GM23338 (cell line): ENCODE measurements at regions not wholly inside any gene's neighbourhood (a gene's known extent, or its start where the extent isn't known, plus 50 kb on each side); places are given as distances from the start of the nearest gene placed in this dataset.

Source experiments
- ATAC-seq: fragments of 200-7000 bp; cut with Tn5 transposase; 3 replicates; pipeline ENCODE4 v1.9.1; 2020
- DNase-seq: peaks from one replicate; pipeline ENCODE4 v3.0.0-alpha.2; 2015; ENCODE audit warnings: low spot score
- H2AFZ ChIP-seq: fragments of 200-600 bp; sonication (generic); 2 replicates; pipeline ENCODE4 v1.8.0; 2016; ENCODE audit warnings: antibody characterized with exemption, mild to moderate bottlenecking, moderate library complexity
- H3F3A ChIP-seq: fragments of 200-600 bp; sonication (generic); replicated peaks from 2 replicates; pipeline ENCODE4 v1.8.0; 2017; ENCODE audit warnings: antibody characterized with exemption, mixed run types, low read depth
- H3K27ac ChIP-seq: fragments of 200-600 bp; sonication (generic); 2 replicates; pipeline ENCODE4 v1.6.1; 2016; ENCODE audit warnings: low read depth
- H3K27me3 ChIP-seq: fragments of 200-600 bp; sonication (generic); 2 replicates; pipeline ENCODE4 v1.8.0; 2016; ENCODE audit warnings: mild to moderate bottlenecking, mixed run types, moderate library complexity; ENCODE audit not compliant: insufficient read depth
- H3K36me3 ChIP-seq: fragments of 200-600 bp; sonication (generic); 2 replicates; pipeline ENCODE4 v1.8.0; 2016; ENCODE audit warnings: mild to moderate bottlenecking; ENCODE audit not compliant: insufficient read depth
- H3K4me1 ChIP-seq: fragments of 200-600 bp; sonication (generic); 2 replicates; pipeline ENCODE4 v1.8.0; 2016; ENCODE audit warnings: mild to moderate bottlenecking, moderate library complexity; ENCODE audit not compliant: insufficient read depth
- H3K4me2 ChIP-seq: fragments of 200-600 bp; sonication (generic); 2 replicates; pipeline ENCODE4 v1.7.1; 2017; ENCODE audit warnings: mixed run types
- H3K4me3 ChIP-seq: fragments of 200-600 bp; sonication (generic); 2 replicates; pipeline ENCODE4 v1.6.1; 2016; ENCODE audit warnings: mixed run types
- H3K79me2 ChIP-seq: fragments of 200-600 bp; sonication (generic); replicated peaks from 2 replicates; pipeline ENCODE4 v1.8.0; 2017; ENCODE audit warnings: mild to moderate bottlenecking; ENCODE audit not compliant: insufficient read depth
- H3K9me2 ChIP-seq: fragments of 200-600 bp; sonication (generic); 2 replicates; pipeline ENCODE4 v1.8.0; 2017; ENCODE audit not compliant: insufficient read depth
- H4K20me1 ChIP-seq: fragments of 200-600 bp; sonication (generic); replicated peaks from 2 replicates; pipeline ENCODE4 v1.8.0; 2017; ENCODE audit warnings: mild to moderate bottlenecking; ENCODE audit not compliant: insufficient read depth
- H3K27ac Mint-ChIP-seq: 2 replicates; pipeline ENCODE4 v1.8.0; 2020; ENCODE audit warnings: inconsistent platforms, mild to moderate bottlenecking, moderate library complexity, mixed read lengths
- H3K27me3 Mint-ChIP-seq: 3 replicates; pipeline ENCODE4 v1.8.0; 2022; ENCODE audit warnings: low read depth, mild to moderate bottlenecking, moderate library complexity, mixed read lengths, inconsistent platforms; ENCODE audit not compliant: insufficient read depth, poor library complexity
- H3K36me3 Mint-ChIP-seq: 3 replicates; pipeline ENCODE4 v1.8.0; 2021; ENCODE audit warnings: low read depth, mild to moderate bottlenecking, inconsistent platforms, moderate library complexity, mixed read lengths
- H3K4me1 Mint-ChIP-seq: 3 replicates; pipeline ENCODE4 v1.8.0; 2020; ENCODE audit warnings: mild to moderate bottlenecking, inconsistent platforms, mixed read lengths
- H3K4me3 Mint-ChIP-seq: 3 replicates; pipeline ENCODE4 v1.8.0; 2021; ENCODE audit warnings: moderate library complexity, mild to moderate bottlenecking, inconsistent platforms, mixed read lengths
- H3K9me3 Mint-ChIP-seq: 3 replicates; pipeline ENCODE4 v1.8.0; 2020; ENCODE audit warnings: moderate library complexity, mild to moderate bottlenecking, inconsistent platforms, mixed read lengths
- EZH2phosphoT487 ChIP-seq: fragments of 200-600 bp; sonication (generic); IDR thresholded peaks from one replicate; pipeline ENCODE4 v1.8.1; 2018; ENCODE audit warnings: antibody characterized with exemption; ENCODE audit not compliant: unreplicated experiment
- NANOG ChIP-seq: IDR thresholded peaks from 2 replicates; pipeline ENCODE4 v1.6.1; 2016; ENCODE audit warnings: antibody characterized with exemption, borderline replicate concordance
- POLR2AphosphoS5 ChIP-seq: IDR thresholded peaks from 2 replicates; pipeline ENCODE4 v1.6.1; 2016; ENCODE audit warnings: antibody characterized with exemption, low read depth
- ZNF114 ChIP-seq: fragments of 250-450 bp; sonication (Bioruptor Pico); IDR thresholded peaks from 2 replicates; pipeline ENCODE4 v1.5.0; 2020; ENCODE audit warnings: mild to moderate bottlenecking, moderate library complexity
- ZNF331 ChIP-seq: fragments of 250-450 bp; sonication (Bioruptor Pico); IDR thresholded peaks from 2 replicates; pipeline ENCODE4 v1.5.0; 2020; ENCODE audit warnings: low read depth, mild to moderate bottlenecking, moderate library complexity
- ZNF462 ChIP-seq: fragments of 250-450 bp; sonication (Bioruptor Pico); IDR thresholded peaks from 2 replicates; pipeline ENCODE4 v1.5.0; 2020; ENCODE audit warnings: mild to moderate bottlenecking, moderate library complexity
- TF ChIP-seq, protein P1 (sequence below), 2 experiments: fragments of 200-600 bp in 1 of 2; sonication (generic) in 1 of 2; conservative IDR thresholded peaks; 2 replicates each; pipeline versions ENCODE4 v1.5.1 to v1.6.1; 2016 to 2017; ENCODE audit warnings: antibody characterized with exemption in 2 of 2, low read depth in 2 of 2, mild to moderate bottlenecking in 2 of 2, moderate library complexity in 1 of 2
- TF ChIP-seq, protein P2 (sequence below): IDR thresholded peaks from 2 replicates; pipeline ENCODE4 v1.6.1; 2016; ENCODE audit warnings: antibody characterized with exemption

DNA sequence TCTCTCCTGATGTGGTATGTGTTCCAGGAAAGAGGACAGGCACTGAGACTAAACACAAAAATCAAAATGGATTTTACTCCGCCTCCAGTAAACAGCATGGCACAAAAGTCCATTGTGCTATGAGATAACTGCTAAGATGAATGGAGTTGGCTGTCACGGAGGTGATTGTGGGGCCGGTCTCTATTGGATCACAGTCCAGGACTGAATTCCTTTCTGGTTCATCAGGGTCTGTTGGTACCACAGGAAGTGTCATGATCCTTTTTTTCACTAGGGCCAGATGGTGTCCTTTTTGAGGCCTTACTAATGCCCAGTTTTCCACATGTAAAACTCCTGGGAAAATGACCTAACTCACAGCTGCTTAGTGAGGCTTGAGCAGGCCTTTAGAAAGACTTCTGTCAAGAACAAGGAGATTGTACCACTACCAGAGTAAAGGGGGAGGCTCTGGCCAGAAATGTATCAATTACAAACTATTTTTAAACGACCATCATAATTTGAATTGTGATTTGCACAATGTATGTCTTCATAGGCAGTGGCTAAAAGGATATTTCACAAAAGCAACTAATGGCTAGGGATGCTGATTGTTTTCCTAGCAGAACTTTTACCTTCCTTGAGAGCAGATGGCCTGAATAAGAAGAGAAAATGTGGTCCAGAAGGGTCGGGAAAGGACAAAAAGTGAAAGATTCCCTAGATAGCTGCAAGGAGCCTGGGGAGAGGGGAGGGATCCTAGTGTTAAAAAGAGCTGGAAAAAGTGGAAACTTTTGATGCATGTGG is 192.2 kb upstream of the POU3F2 start (continued):
- no peak for TF ChIP-seq ZNF462 (CRISPR knock-in tag)
- TF ChIP-seq EZH2phosphoT487, result no peak
- no peak for TF ChIP-seq ZNF114 (CRISPR knock-in tag)
- TF ChIP-seq POLR2AphosphoS5, result no peak
- TF ChIP-seq, protein P1, sequence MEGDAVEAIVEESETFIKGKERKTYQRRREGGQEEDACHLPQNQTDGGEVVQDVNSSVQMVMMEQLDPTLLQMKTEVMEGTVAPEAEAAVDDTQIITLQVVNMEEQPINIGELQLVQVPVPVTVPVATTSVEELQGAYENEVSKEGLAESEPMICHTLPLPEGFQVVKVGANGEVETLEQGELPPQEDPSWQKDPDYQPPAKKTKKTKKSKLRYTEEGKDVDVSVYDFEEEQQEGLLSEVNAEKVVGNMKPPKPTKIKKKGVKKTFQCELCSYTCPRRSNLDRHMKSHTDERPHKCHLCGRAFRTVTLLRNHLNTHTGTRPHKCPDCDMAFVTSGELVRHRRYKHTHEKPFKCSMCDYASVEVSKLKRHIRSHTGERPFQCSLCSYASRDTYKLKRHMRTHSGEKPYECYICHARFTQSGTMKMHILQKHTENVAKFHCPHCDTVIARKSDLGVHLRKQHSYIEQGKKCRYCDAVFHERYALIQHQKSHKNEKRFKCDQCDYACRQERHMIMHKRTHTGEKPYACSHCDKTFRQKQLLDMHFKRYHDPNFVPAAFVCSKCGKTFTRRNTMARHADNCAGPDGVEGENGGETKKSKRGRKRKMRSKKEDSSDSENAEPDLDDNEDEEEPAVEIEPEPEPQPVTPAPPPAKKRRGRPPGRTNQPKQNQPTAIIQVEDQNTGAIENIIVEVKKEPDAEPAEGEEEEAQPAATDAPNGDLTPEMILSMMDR (conservative IDR thresholded peaks at IDR 0.05; ENCODE audit: low read depth in 2 of 2), result no peak

GRCh38 chr6:98644063-98644462 is 190.3 kb upstream of the POU3F2 start:
- H3K4me3 Mint-ChIP-seq, result peak overlapping the region; percentile 28; the same call in 2 of the 3 replicates
- TF ChIP-seq, protein P2, sequence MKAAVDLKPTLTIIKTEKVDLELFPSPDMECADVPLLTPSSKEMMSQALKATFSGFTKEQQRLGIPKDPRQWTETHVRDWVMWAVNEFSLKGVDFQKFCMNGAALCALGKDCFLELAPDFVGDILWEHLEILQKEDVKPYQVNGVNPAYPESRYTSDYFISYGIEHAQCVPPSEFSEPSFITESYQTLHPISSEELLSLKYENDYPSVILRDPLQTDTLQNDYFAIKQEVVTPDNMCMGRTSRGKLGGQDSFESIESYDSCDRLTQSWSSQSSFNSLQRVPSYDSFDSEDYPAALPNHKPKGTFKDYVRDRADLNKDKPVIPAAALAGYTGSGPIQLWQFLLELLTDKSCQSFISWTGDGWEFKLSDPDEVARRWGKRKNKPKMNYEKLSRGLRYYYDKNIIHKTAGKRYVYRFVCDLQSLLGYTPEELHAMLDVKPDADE, result no peak
- TF ChIP-seq EZH2phosphoT487 (no peak), NANOG (no peak), ZNF331 (CRISPR knock-in tag) (no peak)
- TF ChIP-seq, protein P1 (conservative IDR thresholded peaks at IDR 0.05; ENCODE audit: low read depth in 2 of 2), result no peak

More at GRCh38 chr6:98644063-98644462, 190.3 kb upstream of the POU3F2 start:
- H3K27ac ChIP-seq, result peak overlapping the region; percentile 81
- Mint-ChIP-seq H3K27me3 (peaks cover 4% of the 10 kb centered on the region), H3K36me3 (no peaks in the 10 kb centered on the region), H3K9me3 (no peaks in the 10 kb centered on the region), H3K27ac (no peak overlapping the region), H3K4me1 (peaks cover 72% of the 10 kb centered on the region)
- ATAC-seq (peak; percentile 74), DNase-seq (peak; percentile 38)
- H3K4me2 ChIP-seq, result peak overlapping the region; percentile 56
- H3K79me2 ChIP-seq, result no peaks in the 10 kb centered on the region
- no peaks in the 10 kb centered on the region for H3F3A ChIP-seq
- no peaks in the 10 kb centered on the region for H3K9me2 ChIP-seq
- no peaks in the 10 kb centered on the region for H4K20me1 ChIP-seq
- no peaks in the 10 kb centered on the region for H3K36me3 ChIP-seq
- peaks cover 68% of the 10 kb centered on the region for H3K4me1 ChIP-seq
- no peaks in the 10 kb centered on the region for H3K27me3 ChIP-seq
- no peak overlapping the region; the same call in 1 of the 2 replicates for H3K4me3 ChIP-seq
- 0 out of 2 replicates have a peak overlapping the region, but pooled peaks have one; percentile 16 for H2AFZ ChIP-seq
